ENCODE measurements at regions not wholly inside any gene's neighbourhood (a gene's known extent, or its start where the extent isn't known, plus 50 kb on each side); places are given as distances from the start of the nearest gene placed in this dataset.

GRCh38 chr2:58612973-58613372 is 371.8 kb upstream of the FANCL start:
- TF ChIP-seq CTCF (IDR thresholded peaks at IDR 0.05) (no peak), POLR2A (IDR thresholded peaks at IDR 0.05) (no peak), EP300 (IDR thresholded peaks at IDR 0.05) (no peak)
